Stomach (tissue), 8 donors: ENCODE measurements at regions not wholly inside any gene's neighbourhood (a gene's known extent, or its start where the extent isn't known, plus 50 kb on each side); places are given as distances from the start of the nearest gene placed in this dataset.
A peak's percentile ranks its signal among the peaks of the same experiment; 100 is the strongest.

ENCODE experiments used
- DNase-seq, 2 donors: peaks; one replicate each; pipeline versions ENCODE4 v3.0.0 to v3.0.0-alpha.2; 2013 to 2019
- H3K27ac ChIP-seq, 5 donors: fragments of 200-600 bp in 4 of 5; sonication (generic) in 4 of 5; one replicate each; pipeline ENCODE4 v1.5.1; 2013 to 2019; ENCODE audit warnings: mild to moderate bottlenecking in 1 of 5, moderate library complexity in 1 of 5
- H3K27me3 ChIP-seq, 3 donors: fragments of 200-600 bp; sonication (generic); one replicate each; pipeline ENCODE4 v1.5.1; 2017 to 2019; ENCODE audit warnings: mixed run types in 1 of 3
- H3K36me3 ChIP-seq, 4 donors: fragments of 200-600 bp; sonication (generic); 1 replicate in 3 of 4; 2 replicates in 1 of 4; pipeline ENCODE4 v1.5.1; 2016 to 2019
- H3K4me1 ChIP-seq, 4 donors: fragments of 200-600 bp; sonication (generic); one replicate each; pipeline ENCODE4 v1.5.1; 2016 to 2019
- H3K4me3 ChIP-seq, 4 donors: fragments of 200-600 bp; sonication (generic) in 3 of 4; one replicate each; pipeline ENCODE4 v1.5.1; 2016 to 2019; ENCODE audit warnings: mild to moderate bottlenecking in 1 of 4
- H3K9me3 ChIP-seq, 4 donors: fragments of 200-600 bp; sonication (generic); one replicate each; pipeline ENCODE4 v1.5.1; 2016 to 2019
- EP300 ChIP-seq: sonication (generic); formaldehyde crosslinking; IDR thresholded peaks from one replicate; pipeline ENCODE4 v1.6.1; 2017; ENCODE audit warnings: antibody characterized with exemption
- POLR2A ChIP-seq, 4 donors: fragments of 450-650 bp; IDR thresholded peaks; one replicate each; pipeline ENCODE4 v1.6.1; 2016; ENCODE audit warnings: antibody characterized with exemption in 4 of 4, control low read depth in 2 of 4, mild to moderate bottlenecking in 1 of 4, moderate library complexity in 1 of 4
- POLR2AphosphoS5 ChIP-seq, 3 donors: sonication (generic); formaldehyde crosslinking; IDR thresholded peaks; one replicate each; pipeline ENCODE4 v1.6.1; 2016; ENCODE audit warnings: antibody characterized with exemption in 3 of 3
- WGBS, 5 donors: extraction: QIAGEN DNeasy Blood & Tissue Kit in 3 of 5; methylation state at CpG; one replicate each; pipeline versions ENCODE4 v1.1.5 to v1.1.7; 2013 to 2018; 5-methylcytosine and 5-hydroxymethylcytosine counted together
- intact Hi-C: fragments of 100-400 bp; cut with DNase I; formaldehyde crosslinking; loops from one replicate; pipeline ENCODE4 v1.15.1; 2023; ENCODE audit warnings: low total_unique reads
- TF ChIP-seq, protein P1 (sequence below), 7 experiments: fragments of 450-650 bp in 4 of 7; fragments of 200-600 bp in 3 of 7; sonication (generic) in 3 of 7; IDR thresholded peaks; one replicate each; pipeline ENCODE4 v1.5.1; 2016 to 2019; ENCODE audit warnings: antibody characterized with exemption in 7 of 7, control low read depth in 2 of 7, mild to moderate bottlenecking in 1 of 7
- donor health status: healthy with polysubstance abuse.
- donor health status: Bipolar disorder and iron deficiency.
- donor health status: healthy.

DNA sequence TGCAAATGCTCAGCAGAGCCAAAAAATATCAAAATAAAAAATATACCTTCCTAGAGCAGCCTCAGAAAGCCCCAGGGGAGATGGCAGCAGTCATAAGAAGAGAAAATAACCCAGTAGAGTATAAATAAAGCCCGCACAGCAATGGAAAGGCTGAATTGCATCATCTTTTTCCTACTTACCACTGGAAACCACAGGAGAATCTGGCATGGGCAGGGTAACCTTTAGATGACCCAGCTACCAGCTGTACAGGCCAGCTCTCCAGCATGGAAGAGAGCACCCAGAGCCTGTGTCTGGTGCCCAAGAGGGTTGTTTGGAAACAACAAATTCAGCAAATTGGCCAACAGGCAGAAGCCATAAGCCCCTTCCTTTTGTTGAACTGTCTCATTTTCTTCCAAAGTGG, 253.1 kb downstream of the OMA1 start:
- intact Hi-C loops = no loop called here
- no peaks in the 10 kb centered on the region for H3K36me3 ChIP-seq
- no peaks in the 10 kb centered on the region for H3K9me3 ChIP-seq
- H3K4me1 ChIP-seq = no peaks in the 10 kb centered on the region
- WGBS, 5 donors = 84 to 100% (median 96%) methylated on average over 1 of the region's 1 CpG
- H3K27me3 ChIP-seq = no peaks in the 10 kb centered on the region
- DNase-seq = no peak
- no peak overlapping the region for H3K4me3 ChIP-seq
- TF ChIP-seq, protein P1, sequence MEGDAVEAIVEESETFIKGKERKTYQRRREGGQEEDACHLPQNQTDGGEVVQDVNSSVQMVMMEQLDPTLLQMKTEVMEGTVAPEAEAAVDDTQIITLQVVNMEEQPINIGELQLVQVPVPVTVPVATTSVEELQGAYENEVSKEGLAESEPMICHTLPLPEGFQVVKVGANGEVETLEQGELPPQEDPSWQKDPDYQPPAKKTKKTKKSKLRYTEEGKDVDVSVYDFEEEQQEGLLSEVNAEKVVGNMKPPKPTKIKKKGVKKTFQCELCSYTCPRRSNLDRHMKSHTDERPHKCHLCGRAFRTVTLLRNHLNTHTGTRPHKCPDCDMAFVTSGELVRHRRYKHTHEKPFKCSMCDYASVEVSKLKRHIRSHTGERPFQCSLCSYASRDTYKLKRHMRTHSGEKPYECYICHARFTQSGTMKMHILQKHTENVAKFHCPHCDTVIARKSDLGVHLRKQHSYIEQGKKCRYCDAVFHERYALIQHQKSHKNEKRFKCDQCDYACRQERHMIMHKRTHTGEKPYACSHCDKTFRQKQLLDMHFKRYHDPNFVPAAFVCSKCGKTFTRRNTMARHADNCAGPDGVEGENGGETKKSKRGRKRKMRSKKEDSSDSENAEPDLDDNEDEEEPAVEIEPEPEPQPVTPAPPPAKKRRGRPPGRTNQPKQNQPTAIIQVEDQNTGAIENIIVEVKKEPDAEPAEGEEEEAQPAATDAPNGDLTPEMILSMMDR (IDR thresholded peaks at IDR 0.05) = no peak
- no peak for TF ChIP-seq EP300
- TF ChIP-seq POLR2AphosphoS5 (IDR thresholded peaks at IDR 0.05) = no peak
- no peak for TF ChIP-seq POLR2A (IDR thresholded peaks at IDR 0.05)
- H3K27ac ChIP-seq = no peak overlapping the region

DNA sequence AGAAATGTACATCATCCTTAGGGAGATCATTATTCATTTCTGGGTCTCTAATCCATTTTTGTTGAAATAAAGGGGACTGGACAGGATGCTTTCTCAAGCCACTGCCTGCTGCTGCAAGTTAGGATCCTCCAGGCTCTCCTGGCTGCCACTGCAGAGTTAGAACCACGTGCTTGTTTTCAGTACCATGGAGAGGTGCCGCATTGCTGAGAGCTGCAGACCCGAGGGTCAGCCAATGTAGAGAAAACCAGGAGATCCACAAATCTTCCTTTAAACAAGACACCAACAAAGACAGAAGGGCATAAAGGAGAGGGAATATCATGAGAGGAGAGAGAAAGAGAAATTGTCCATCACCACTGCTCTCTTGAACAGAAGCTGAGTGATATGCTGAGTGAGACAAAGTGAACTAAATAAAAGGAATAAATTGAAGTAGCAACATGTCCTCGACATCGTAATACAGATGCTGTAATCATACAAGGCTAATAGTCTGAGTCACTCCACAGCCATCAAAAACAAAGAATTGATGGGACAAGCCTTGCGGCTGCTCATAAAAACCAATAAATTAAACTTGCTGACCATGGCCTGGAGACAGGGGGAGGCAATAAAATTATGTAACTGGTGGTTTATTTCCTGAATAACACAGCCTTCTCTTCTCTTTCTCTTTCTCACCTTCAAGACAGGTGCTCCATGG, 255.7 kb downstream of the OMA1 start:
- no peaks in the 10 kb centered on the region for H3K27me3 ChIP-seq
- no peaks in the 10 kb centered on the region for H3K36me3 ChIP-seq
- TF ChIP-seq EP300 (no peak), POLR2A (IDR thresholded peaks at IDR 0.05) (no peak), POLR2AphosphoS5 (IDR thresholded peaks at IDR 0.05) (no peak)
- TF ChIP-seq, protein P1 (IDR thresholded peaks at IDR 0.05) = no peak
- H3K27ac ChIP-seq = no peak overlapping the region
- WGBS, 5 donors = 51 to 59% (median 55%) methylated on average over 6 of the region's 6 CpGs
- peak in 1 of 2 donors; percentile 81 for DNase-seq
- no peaks in the 10 kb centered on the region for H3K4me1 ChIP-seq
- intact Hi-C loops = no loop called here
- H3K4me3 ChIP-seq = no peak overlapping the region
- H3K9me3 ChIP-seq = peaks cover 0 to 5% (median 2%) of the 10 kb centered on the region in 4 donors

DNA sequence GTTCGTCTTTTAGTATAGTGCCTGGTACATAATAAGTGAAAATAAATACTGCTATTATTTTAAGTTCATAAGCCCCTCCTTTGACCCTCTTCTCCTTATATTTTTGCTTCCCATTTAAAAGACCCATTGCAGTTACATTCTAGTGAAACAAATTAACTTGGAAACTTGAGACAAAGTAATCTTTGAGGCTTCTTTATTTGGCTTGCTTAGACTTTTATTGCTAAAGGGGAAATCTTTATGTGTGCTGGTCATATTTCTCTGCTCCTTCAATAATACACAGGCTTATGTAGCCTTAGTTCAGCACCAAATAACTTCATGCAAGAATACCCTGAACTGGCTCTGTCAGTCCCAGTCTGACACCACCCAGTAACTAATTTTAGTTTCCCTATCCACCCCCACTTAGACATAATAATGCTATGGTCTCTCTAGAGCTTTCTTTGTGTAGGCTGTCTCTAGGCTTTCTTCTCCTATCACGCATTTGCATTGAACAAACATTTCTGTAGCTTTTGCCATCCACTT, 257.8 kb downstream of the OMA1 start:
- 66 to 80% (median 77%) methylated on average over 2 of the region's 2 CpGs for WGBS, 5 donors
- no peak overlapping the region for H3K27ac ChIP-seq
- TF ChIP-seq, protein P1 (IDR thresholded peaks at IDR 0.05) = no peak
- no peak for TF ChIP-seq POLR2AphosphoS5 (IDR thresholded peaks at IDR 0.05)
- no peak for TF ChIP-seq POLR2A (IDR thresholded peaks at IDR 0.05)
- TF ChIP-seq EP300 = no peak

DNA sequence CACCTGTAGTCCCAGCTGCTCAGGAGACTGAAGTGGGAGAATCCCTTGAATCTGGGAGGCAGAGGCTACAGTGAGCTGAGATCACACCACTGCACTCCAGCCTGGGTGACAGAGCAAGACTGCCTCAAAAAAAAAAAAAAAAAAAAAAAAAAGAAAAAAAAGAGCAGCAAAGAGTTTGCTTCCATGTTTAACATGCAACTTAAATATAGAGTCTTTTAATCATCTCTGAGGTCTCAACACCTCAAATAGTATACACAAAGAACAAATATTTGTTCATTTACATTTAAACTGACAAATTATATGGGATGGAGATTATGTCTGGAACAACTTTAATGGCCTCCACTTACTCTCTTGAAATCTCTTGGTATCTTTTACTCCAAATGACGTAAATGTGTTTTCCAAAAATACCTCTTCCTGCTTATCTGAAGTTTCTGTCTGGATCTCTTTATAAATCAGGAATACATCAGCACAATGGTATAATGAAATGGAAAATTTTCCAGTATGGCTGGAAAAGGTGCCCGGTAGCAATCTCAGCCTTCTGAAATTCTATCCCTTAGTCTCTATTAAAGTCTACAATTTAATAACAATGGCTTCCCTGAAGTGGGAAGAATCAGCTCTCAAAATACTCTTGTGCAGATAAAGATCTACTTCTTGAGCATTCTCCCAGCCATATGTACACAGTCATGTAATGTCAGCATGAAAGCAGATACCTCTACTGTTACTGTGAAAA, 258.5 kb downstream of the OMA1 start:
- 75 to 90% (median 78%) methylated on average over 2 of the region's 2 CpGs for WGBS, 5 donors
- intact Hi-C loops = no loop called here
- H3K4me1 ChIP-seq = no peaks in the 10 kb centered on the region
- TF ChIP-seq POLR2AphosphoS5 (IDR thresholded peaks at IDR 0.05) (no peak), EP300 (no peak), POLR2A (IDR thresholded peaks at IDR 0.05) (no peak)
- TF ChIP-seq, protein P1 (IDR thresholded peaks at IDR 0.05) = no peak
- no peak for DNase-seq
- H3K36me3 ChIP-seq = no peaks in the 10 kb centered on the region
- H3K9me3 ChIP-seq = peaks cover 0 to 5% (median 2%) of the 10 kb centered on the region in 4 donors
- H3K27ac ChIP-seq = no peak overlapping the region
- no peak overlapping the region for H3K4me3 ChIP-seq
- H3K27me3 ChIP-seq = no peaks in the 10 kb centered on the region

More for the DNA sequence above, 257.8 kb downstream of the OMA1 start:
- Histone ChIP-seq H3K27me3 (no peaks in the 10 kb centered on the region), H3K4me3 (no peak overlapping the region), H3K36me3 (no peaks in the 10 kb centered on the region), H3K4me1 (no peaks in the 10 kb centered on the region), H3K9me3 (peaks cover 0 to 5% (median 2%) of the 10 kb centered on the region in 4 donors)
- intact Hi-C loops = no loop called here
- DNase-seq = no peak
